ENCODE measurements at regions not wholly inside any gene's neighbourhood (a gene's known extent, or its start where the extent isn't known, plus 50 kb on each side); places are given as distances from the start of the nearest gene placed in this dataset.

DNA sequence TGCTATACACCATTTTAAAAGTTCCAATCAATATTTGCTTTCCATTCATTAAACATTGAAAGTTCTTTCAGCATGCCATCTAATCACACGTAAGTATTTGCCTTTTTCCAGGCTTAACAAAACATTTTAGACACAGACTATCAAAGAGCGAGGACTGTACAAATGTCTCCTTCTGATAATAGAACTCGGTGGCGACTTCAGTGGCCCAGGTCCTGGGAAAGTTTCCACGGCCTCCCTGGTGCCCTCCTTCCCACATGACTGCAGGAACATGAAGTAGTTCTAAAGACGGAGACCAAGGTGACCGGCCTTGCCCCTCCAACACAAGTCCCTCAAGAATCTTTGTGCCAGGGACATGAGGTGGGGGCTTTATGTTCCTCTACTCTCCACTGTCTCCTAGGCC, 174.6 kb upstream of the KBTBD8 start (continued):
- no peak for TF ChIP-seq ZNF391 (tag by site-specific recombination; IDR thresholded peaks at IDR 0.05; ENCODE audit: borderline replicate concordance, low read depth)
- TF ChIP-seq, protein P1, sequence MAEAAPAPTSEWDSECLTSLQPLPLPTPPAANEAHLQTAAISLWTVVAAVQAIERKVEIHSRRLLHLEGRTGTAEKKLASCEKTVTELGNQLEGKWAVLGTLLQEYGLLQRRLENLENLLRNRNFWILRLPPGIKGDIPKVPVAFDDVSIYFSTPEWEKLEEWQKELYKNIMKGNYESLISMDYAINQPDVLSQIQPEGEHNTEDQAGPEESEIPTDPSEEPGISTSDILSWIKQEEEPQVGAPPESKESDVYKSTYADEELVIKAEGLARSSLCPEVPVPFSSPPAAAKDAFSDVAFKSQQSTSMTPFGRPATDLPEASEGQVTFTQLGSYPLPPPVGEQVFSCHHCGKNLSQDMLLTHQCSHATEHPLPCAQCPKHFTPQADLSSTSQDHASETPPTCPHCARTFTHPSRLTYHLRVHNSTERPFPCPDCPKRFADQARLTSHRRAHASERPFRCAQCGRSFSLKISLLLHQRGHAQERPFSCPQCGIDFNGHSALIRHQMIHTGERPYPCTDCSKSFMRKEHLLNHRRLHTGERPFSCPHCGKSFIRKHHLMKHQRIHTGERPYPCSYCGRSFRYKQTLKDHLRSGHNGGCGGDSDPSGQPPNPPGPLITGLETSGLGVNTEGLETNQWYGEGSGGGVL (tag by site-specific recombination; IDR thresholded peaks at IDR 0.05): no peak
- TF ChIP-seq ZNF280D (tag by site-specific recombination; IDR thresholded peaks at IDR 0.05): no peak
- no peak for TF ChIP-seq ZNF341 (tag by site-specific recombination; IDR thresholded peaks at IDR 0.05; ENCODE audit: low read depth)

DNA sequence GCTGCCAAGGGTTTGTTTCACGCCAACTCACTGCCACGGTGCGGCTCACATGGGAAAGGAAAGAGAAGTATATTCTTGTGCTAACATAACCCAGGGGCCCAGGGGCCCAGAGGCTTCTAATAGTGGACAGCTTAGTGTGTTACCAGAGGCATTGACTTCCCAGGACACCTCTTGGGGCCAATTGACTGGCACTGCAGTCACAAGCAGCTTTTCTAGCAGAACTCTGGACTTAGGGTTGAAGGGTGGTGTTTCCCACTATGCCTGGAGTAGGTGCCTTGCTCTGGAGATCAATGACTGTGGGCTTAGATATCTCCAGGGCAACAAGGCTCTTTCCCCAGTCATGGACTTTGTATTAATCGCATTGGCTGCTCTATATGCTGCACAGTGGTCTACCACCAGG, 172.7 kb upstream of the KBTBD8 start:
- H3K9me3 ChIP-seq (ENCODE audit: control insufficient read depth, insufficient read depth, low read depth, low read length): no peaks in the 10 kb centered on the region
- CTCF ChIA-PET: interaction anchor here (1.5 kb wide), 1 partner anchor 571 kb away, joined by 3 read pairs; no protein-coding TSS in a partner anchor
- no peak overlapping the region for H3K4me3 ChIP-seq (ENCODE audit: low read depth, low read length)
- TF ChIP-seq GLIS1 (tag by site-specific recombination; IDR thresholded peaks at IDR 0.05) (no peak), ZNF138 (tag by site-specific recombination; IDR thresholded peaks at IDR 0.05; ENCODE audit: borderline replicate concordance) (no peak), ZNF184 (tag by site-specific recombination; IDR thresholded peaks at IDR 0.05) (no peak), KLF16 (tag by site-specific recombination; IDR thresholded peaks at IDR 0.05) (no peak)
- no peaks in the 10 kb centered on the region for H3K4me1 ChIP-seq (ENCODE audit: control insufficient read depth, insufficient read depth, low read length)
- no peaks in the 10 kb centered on the region for H3K36me3 ChIP-seq (ENCODE audit: control insufficient read depth in 2 of 2, insufficient read depth in 1 of 2, low read length in 2 of 2)
- POLR2A ChIA-PET: no interaction called here
- H3K27ac ChIP-seq (ENCODE audit: extremely low read depth, low read depth, low read length): no peak overlapping the region

DNA sequence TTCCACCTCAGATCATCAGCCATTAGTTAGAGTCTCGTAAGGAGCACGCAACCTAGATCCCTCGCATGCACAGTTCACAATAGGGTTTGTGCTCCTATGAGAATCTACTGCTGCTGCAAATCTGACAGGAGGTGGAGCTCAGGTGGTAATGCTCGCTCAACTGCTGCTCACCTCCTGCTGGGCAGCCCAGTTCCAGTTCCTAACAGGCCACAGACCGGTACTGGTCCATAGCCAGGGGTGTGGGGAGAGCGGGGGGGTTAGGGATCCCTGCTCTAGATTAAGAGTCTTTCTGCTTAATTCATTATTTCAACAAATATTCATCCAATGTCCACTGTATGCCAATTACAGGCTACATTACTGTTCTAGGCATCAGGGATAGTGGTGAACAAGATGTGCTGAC, 170.4 kb upstream of the KBTBD8 start:
- no peaks in the 10 kb centered on the region for H3K9me3 ChIP-seq (ENCODE audit: control insufficient read depth, insufficient read depth, low read depth, low read length)
- H3K27ac ChIP-seq (ENCODE audit: extremely low read depth, low read depth, low read length): no peak overlapping the region
- H3K36me3 ChIP-seq (ENCODE audit: control insufficient read depth in 2 of 2, insufficient read depth in 1 of 2, low read length in 2 of 2): no peaks in the 10 kb centered on the region
- ChIA-PET CTCF (no interaction called here), POLR2A (no interaction called here)
- TF ChIP-seq ZXDB (tag by site-specific recombination; IDR thresholded peaks at IDR 0.05): no peak
- no peak for TF ChIP-seq ZNF433 (tag by site-specific recombination; IDR thresholded peaks at IDR 0.05; ENCODE audit: low read depth)
- TF ChIP-seq ZNF837 (tag by site-specific recombination; IDR thresholded peaks at IDR 0.05): no peak
- TF ChIP-seq, protein P2, sequence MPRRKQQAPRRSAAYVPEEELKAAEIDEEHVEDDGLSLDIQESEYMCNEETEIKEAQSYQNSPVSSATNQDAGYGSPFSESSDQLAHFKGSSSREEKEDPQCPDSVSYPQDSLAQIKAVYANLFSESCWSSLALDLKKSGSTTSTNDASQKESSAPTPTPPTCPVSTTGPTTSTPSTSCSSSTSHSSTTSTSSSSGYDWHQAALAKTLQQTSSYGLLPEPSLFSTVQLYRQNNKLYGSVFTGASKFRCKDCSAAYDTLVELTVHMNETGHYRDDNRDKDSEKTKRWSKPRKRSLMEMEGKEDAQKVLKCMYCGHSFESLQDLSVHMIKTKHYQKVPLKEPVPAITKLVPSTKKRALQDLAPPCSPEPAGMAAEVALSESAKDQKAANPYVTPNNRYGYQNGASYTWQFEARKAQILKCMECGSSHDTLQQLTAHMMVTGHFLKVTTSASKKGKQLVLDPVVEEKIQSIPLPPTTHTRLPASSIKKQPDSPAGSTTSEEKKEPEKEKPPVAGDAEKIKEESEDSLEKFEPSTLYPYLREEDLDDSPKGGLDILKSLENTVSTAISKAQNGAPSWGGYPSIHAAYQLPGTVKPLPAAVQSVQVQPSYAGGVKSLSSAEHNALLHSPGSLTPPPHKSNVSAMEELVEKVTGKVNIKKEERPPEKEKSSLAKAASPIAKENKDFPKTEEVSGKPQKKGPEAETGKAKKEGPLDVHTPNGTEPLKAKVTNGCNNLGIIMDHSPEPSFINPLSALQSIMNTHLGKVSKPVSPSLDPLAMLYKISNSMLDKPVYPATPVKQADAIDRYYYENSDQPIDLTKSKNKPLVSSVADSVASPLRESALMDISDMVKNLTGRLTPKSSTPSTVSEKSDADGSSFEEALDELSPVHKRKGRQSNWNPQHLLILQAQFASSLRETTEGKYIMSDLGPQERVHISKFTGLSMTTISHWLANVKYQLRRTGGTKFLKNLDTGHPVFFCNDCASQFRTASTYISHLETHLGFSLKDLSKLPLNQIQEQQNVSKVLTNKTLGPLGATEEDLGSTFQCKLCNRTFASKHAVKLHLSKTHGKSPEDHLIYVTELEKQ (tag by site-specific recombination; IDR thresholded peaks at IDR 0.05; ENCODE audit: borderline replicate concordance): no peak
- TF ChIP-seq ZFP37 (tag by site-specific recombination; IDR thresholded peaks at IDR 0.05): no peak
- no peak for TF ChIP-seq ZNF140 (tag by site-specific recombination; IDR thresholded peaks at IDR 0.05)
- no peak for TF ChIP-seq ZSCAN23 (tag by site-specific recombination; IDR thresholded peaks at IDR 0.05)
- TF ChIP-seq FEZF1 (tag by site-specific recombination; IDR thresholded peaks at IDR 0.05): no peak
- no peaks in the 10 kb centered on the region for H3K4me1 ChIP-seq (ENCODE audit: control insufficient read depth, insufficient read depth, low read length)
- H3K4me3 ChIP-seq (ENCODE audit: low read depth, low read length): no peak overlapping the region

All from HEK293 (cell line).